ENCODE measurements at regions not wholly inside any gene's neighbourhood (a gene's known extent, or its start where the extent isn't known, plus 50 kb on each side); places are given as distances from the start of the nearest gene placed in this dataset.

DNA sequence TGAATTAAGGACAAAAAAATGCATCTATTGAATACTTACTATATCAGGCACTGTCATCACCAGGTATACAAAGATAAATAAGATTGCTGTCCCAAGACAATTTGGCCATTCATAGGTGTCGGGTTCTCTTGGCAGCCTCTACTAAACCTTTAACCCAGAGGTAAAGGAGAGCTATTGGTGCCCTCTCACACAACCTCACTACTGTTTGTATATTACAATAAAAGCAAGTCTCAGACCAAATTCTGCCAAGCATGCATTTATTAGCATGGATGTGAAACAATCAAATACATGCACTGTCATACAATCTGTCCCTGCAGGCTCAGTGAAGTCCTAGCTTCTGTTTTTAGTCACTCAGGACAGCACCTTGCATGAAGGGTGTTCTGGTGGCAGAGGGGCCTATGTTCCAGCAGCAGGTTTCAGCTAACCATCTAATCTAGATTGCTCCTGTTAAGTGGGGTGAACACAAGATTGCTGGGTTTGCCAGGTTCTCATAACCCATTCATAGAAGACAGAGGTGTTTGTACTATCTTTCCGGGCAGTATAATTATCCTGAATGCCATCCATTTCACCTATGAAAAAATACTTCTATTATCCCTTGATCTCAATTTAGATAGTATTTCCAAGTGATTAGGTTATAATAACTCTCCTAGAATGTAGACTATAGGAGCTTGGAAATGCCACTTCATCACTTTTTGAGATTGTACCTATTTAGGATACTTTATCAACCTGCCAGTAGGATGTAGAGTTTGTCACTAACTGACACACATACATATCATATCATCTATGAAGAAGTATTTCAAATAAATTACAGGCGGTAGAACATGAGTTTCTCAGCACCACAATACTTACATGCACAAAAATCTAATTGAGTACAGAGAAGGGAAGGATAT, 254.0 kb upstream of the KRR1 start:
- intact Hi-C loops (cut with DNase I), result no loop called here
- 81% methylated on average over 3 of the region's 3 CpGs for WGBS

GRCh38 chr12:75764091-75764841, 252.9 kb upstream of the KRR1 start:
- no peaks in the 10 kb centered on the region for H3K27me3 ChIP-seq (ENCODE audit: control insufficient read depth, insufficient read depth)
- H3K27ac ChIP-seq (ENCODE audit: low read length), result no peak overlapping the region
- no peaks in the 10 kb centered on the region for H3K9me3 ChIP-seq (ENCODE audit: control insufficient read depth, low read length)
- DNase-seq (no peak), ATAC-seq (no peak)
- intact Hi-C loops (cut with DNase I), result no loop called here
- H3K4me3 ChIP-seq (ENCODE audit: low read length), result no peak overlapping the region
- H3K4me1 ChIP-seq (ENCODE audit: control insufficient read depth, insufficient read depth, low read length), result no peaks in the 10 kb centered on the region
- 83% methylated on average over 5 of the region's 5 CpGs for WGBS

More for the DNA sequence above, 254.0 kb upstream of the KRR1 start:
- no peak for DNase-seq
- Histone ChIP-seq H3K27ac (ENCODE audit: low read length) (no peak overlapping the region), H3K27me3 (ENCODE audit: control insufficient read depth, insufficient read depth) (no peaks in the 10 kb centered on the region), H3K4me1 (ENCODE audit: control insufficient read depth, insufficient read depth, low read length) (no peaks in the 10 kb centered on the region), H3K4me3 (ENCODE audit: low read length) (no peak overlapping the region), H3K9me3 (ENCODE audit: control insufficient read depth, low read length) (no peaks in the 10 kb centered on the region)
- no peak for ATAC-seq

DNA sequence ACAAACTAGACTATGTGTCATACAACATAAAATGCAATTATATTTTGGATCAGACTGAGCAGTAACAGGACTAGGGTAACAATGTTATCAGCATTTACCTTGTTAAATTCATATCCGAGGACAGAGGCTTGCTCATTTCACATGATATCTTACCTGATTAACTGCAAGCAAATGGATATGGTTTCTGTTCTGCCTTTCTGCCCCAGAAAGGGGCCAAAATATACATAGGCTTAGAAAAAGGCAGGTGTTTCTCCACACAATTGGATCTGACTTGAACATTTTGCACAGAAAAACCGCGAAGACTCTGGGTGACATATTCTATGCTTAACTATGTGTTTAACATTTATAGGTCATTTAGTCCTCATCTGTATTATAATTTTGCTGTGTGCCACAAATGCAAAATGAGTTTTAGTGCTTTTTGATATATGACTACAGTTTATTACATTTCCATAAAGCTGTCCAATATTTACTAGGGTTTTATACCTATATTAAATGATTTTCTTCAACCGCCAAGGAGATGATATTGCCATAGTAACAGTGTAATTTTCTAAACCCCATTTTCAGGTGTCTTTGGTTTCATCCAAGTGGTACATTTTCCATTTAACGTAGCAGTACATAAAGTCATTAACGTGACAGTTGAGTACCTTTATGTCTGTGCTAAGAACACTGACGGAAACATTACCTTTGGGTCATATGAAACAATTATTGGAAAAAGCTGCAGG, 249.3 kb upstream of the KRR1 start:
- Histone ChIP-seq H3K4me3 (ENCODE audit: low read length) (no peak overlapping the region), H3K27me3 (ENCODE audit: control insufficient read depth, insufficient read depth) (no peaks in the 10 kb centered on the region), H3K9me3 (ENCODE audit: control insufficient read depth, low read length) (no peaks in the 10 kb centered on the region), H3K27ac (ENCODE audit: low read length) (no peak overlapping the region), H3K4me1 (ENCODE audit: control insufficient read depth, insufficient read depth, low read length) (no peaks in the 10 kb centered on the region)
- no peak for ATAC-seq
- DNase-seq, result no peak
- 94% methylated on average over 7 of the region's 7 CpGs for WGBS
- intact Hi-C loops (cut with DNase I), result no loop called here

DNA sequence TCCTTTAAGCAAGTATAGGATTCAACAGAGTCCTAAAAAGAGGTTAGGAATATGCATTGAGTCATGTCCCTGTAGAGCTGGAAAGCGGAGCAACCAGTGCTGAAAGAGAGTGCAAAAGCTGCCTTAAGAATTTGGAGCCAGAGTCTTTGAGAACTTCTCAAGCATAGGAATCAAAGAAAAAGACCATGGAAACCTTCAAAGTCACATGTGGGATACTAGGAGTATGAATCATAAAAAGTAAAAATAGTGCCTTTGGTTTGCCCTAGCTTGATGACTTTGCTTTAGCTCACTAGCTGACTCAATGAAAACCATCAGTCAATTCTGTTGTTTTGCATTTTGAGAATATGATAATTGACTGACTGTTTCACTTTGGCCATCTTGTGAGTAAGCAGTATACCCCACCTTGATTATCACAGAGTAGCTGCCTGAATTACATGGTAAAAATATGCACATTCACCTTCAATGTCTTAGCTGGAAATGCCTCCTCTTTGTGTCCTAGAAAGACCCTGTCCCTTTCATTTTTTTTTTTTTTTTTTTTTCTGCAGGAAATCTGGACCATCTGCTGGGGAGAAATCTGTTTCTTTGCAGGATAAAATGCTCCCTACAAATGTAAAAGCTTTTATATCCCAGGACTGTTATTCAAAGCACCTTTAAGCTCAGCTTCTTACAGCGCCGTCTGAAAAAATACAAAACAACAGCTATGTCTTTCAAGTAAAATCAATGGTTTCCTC, 248.6 kb upstream of the KRR1 start:
- ATAC-seq (no peak), DNase-seq (no peak)

GRCh38 chr12:75759196-75759595, 247.8 kb upstream of the KRR1 start:
- intact Hi-C loops (cut with DNase I), result no loop called here
- 97% methylated on average over 4 of the region's 4 CpGs for WGBS
- no peaks in the 10 kb centered on the region for H3K27me3 ChIP-seq (ENCODE audit: control insufficient read depth, insufficient read depth)
- no peak for DNase-seq
- no peaks in the 10 kb centered on the region for H3K9me3 ChIP-seq (ENCODE audit: control insufficient read depth, low read length)
- H3K4me3 ChIP-seq (ENCODE audit: low read length), result no peak overlapping the region
- H3K4me1 ChIP-seq (ENCODE audit: control insufficient read depth, insufficient read depth, low read length), result no peaks in the 10 kb centered on the region
- H3K27ac ChIP-seq (ENCODE audit: low read length), result no peak overlapping the region
- ATAC-seq, result no peak

More for the DNA sequence above, 248.6 kb upstream of the KRR1 start:
- Histone ChIP-seq H3K27me3 (ENCODE audit: control insufficient read depth, insufficient read depth) (no peaks in the 10 kb centered on the region), H3K4me3 (ENCODE audit: low read length) (no peak overlapping the region), H3K27ac (ENCODE audit: low read length) (no peak overlapping the region), H3K4me1 (ENCODE audit: control insufficient read depth, insufficient read depth, low read length) (no peaks in the 10 kb centered on the region), H3K9me3 (ENCODE audit: control insufficient read depth, low read length) (no peaks in the 10 kb centered on the region)
- WGBS, result 96% methylated on average over 3 of the region's 3 CpGs
- intact Hi-C loops (cut with DNase I), result no loop called here

GRCh38 chr12:75756771-75757170, 245.4 kb upstream of the KRR1 start:
- no peaks in the 10 kb centered on the region for H3K4me1 ChIP-seq (ENCODE audit: control insufficient read depth, insufficient read depth, low read length)
- H3K27me3 ChIP-seq (ENCODE audit: control insufficient read depth, insufficient read depth), result no peaks in the 10 kb centered on the region
- no peak overlapping the region for H3K4me3 ChIP-seq (ENCODE audit: low read length)
- no peak overlapping the region for H3K27ac ChIP-seq (ENCODE audit: low read length)
- WGBS, result 98% methylated on average over 3 of the region's 3 CpGs
- H3K9me3 ChIP-seq (ENCODE audit: control insufficient read depth, low read length), result no peaks in the 10 kb centered on the region
- intact Hi-C loops (cut with DNase I), result no loop called here
- ATAC-seq (no peak), DNase-seq (no peak)

DNA sequence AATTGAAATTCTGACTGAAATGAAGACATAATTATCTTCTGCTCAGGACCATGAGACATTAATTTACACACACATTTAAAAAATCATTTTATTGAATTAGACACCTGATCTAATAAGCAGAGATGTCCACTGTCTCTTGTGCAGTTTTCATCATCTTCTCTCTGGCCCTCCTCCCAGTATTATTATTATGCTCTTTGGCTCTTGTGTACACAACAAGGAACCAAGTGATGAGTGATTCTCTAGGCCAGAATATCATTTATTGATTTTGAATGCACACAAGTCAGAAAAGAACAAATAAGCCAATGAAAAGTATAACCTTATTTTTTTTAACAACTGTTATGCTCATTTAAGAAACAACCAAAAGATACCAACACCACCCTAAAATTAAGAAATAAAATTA, 244.7 kb upstream of the KRR1 start:
- ATAC-seq, result no peak
- H3K9me3 ChIP-seq (ENCODE audit: control insufficient read depth, low read length), result no peaks in the 10 kb centered on the region
- intact Hi-C loops (cut with DNase I), result no loop called here
- H3K4me1 ChIP-seq (ENCODE audit: control insufficient read depth, insufficient read depth, low read length), result no peaks in the 10 kb centered on the region
- no peak for DNase-seq
- H3K27me3 ChIP-seq (ENCODE audit: control insufficient read depth, insufficient read depth), result no peaks in the 10 kb centered on the region
- H3K27ac ChIP-seq (ENCODE audit: low read length), result no peak overlapping the region
- no peak overlapping the region for H3K4me3 ChIP-seq (ENCODE audit: low read length)

DNA sequence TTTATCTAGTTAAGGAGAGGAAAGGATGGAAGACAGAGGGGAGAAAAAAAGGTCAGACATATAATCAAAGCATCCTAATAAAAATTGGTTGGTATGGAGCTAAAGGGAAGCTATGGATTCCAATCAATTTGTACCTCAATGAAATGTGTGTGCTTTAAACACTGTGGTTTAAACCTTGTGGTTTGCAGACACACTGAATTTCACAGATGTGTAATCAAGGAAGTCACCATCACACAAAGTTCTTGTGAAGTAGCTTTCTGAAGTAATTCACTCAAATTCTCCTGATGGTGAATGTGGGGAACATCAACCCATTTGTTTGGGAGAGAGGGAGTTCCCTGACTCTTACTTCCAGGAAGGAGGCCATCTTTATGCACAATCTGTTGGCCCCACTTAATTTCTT, 243.3 kb upstream of the KRR1 start:
- H3K4me3 ChIP-seq (ENCODE audit: low read length), result no peak overlapping the region
- no peak for DNase-seq
- no peaks in the 10 kb centered on the region for H3K9me3 ChIP-seq (ENCODE audit: control insufficient read depth, low read length)
- no peaks in the 10 kb centered on the region for H3K4me1 ChIP-seq (ENCODE audit: control insufficient read depth, insufficient read depth, low read length)
- intact Hi-C loops (cut with DNase I), result no loop called here
- ATAC-seq, result no peak
- no peak overlapping the region for H3K27ac ChIP-seq (ENCODE audit: low read length)
- no peaks in the 10 kb centered on the region for H3K27me3 ChIP-seq (ENCODE audit: control insufficient read depth, insufficient read depth)

- Histone ChIP-seq H3K27me3 (ENCODE audit: control insufficient read depth, insufficient read depth) (no peaks in the 10 kb centered on the region), H3K4me3 (ENCODE audit: low read length) (no peak overlapping the region), H3K9me3 (ENCODE audit: control insufficient read depth, low read length) (no peaks in the 10 kb centered on the region), H3K27ac (ENCODE audit: low read length) (no peak overlapping the region), H3K4me1 (ENCODE audit: control insufficient read depth, insufficient read depth, low read length) (no peaks in the 10 kb centered on the region)
- WGBS, result 99% methylated on average over 1 of the region's 1 CpG
- DNase-seq (no peak), ATAC-seq (no peak)
- intact Hi-C loops (cut with DNase I), result no loop called here
These were observed 242.7 kb upstream of the KRR1 start for GRCh38 chr12:75754141-75754540.

- Histone ChIP-seq H3K4me3 (ENCODE audit: low read length) (no peak overlapping the region), H3K4me1 (ENCODE audit: control insufficient read depth, insufficient read depth, low read length) (no peaks in the 10 kb centered on the region), H3K27me3 (ENCODE audit: control insufficient read depth, insufficient read depth) (no peaks in the 10 kb centered on the region), H3K9me3 (ENCODE audit: control insufficient read depth, low read length) (no peaks in the 10 kb centered on the region), H3K27ac (ENCODE audit: low read length) (no peak overlapping the region)
- intact Hi-C loops (cut with DNase I), result no loop called here
- 82% methylated on average over 4 of the region's 4 CpGs for WGBS
- ATAC-seq (no peak), DNase-seq (no peak)
These were observed 240.5 kb upstream of the KRR1 start for GRCh38 chr12:75751769-75752471.

All from right cardiac atrium (tissue), 5 donors.